ENCODE measurements at regions not wholly inside any gene's neighbourhood (a gene's known extent, or its start where the extent isn't known, plus 50 kb on each side); places are given as distances from the start of the nearest gene placed in this dataset.

GRCh38 chr15:70237626-70238025 lies 139.9 kb upstream of the TLE3 start:
- no peak for TF ChIP-seq CTCF (IDR thresholded peaks at IDR 0.05)

GRCh38 chr15:70236341-70237086 lies 138.8 kb upstream of the TLE3 start:
- no peak for TF ChIP-seq CTCF (IDR thresholded peaks at IDR 0.05)

GRCh38 chr15:70235347-70235746 lies 137.6 kb upstream of the TLE3 start:
- no peak for TF ChIP-seq CTCF (IDR thresholded peaks at IDR 0.05)

- no peak for TF ChIP-seq CTCF (IDR thresholded peaks at IDR 0.05)
Observed at GRCh38 chr15:70234256-70234905, 136.7 kb upstream of the TLE3 start.

- no peak for TF ChIP-seq CTCF (IDR thresholded peaks at IDR 0.05)
Observed at GRCh38 chr15:70231484-70231883, 133.8 kb upstream of the TLE3 start.

- TF ChIP-seq CTCF (IDR thresholded peaks at IDR 0.05): no peak
Observed at GRCh38 chr15:70227147-70227546, 129.4 kb upstream of the TLE3 start.

GRCh38 chr15:70226337-70226980 lies 128.7 kb upstream of the TLE3 start:
- no peak for TF ChIP-seq CTCF (IDR thresholded peaks at IDR 0.05)

Measured in LNCAP (cell line).